NCI-H526 (cell line): ENCODE measurements at regions not wholly inside any gene's neighbourhood (a gene's known extent, or its start where the extent isn't known, plus 50 kb on each side); places are given as distances from the start of the nearest gene placed in this dataset.
"Not testable (repeated sequence)": the region's sequence is repeated elsewhere in the genome, so short reads cannot be mapped to it uniquely, and the experiment has no call there.

Experiments
- DNase-seq, 2 experiments: peaks; one replicate each; lab custom pipeline; 2025; lab: John Stamatoyannopoulos, UW

GRCh38 chr21:41567237-41567636 lies 59.3 kb upstream of the TMPRSS2 start:
- DNase-seq, result not testable (repeated sequence)

GRCh38 chr21:41566500-41567014 lies 58.6 kb upstream of the TMPRSS2 start:
- DNase-seq, result no peak

GRCh38 chr21:41565550-41565949 lies 57.6 kb upstream of the TMPRSS2 start:
- no peak for DNase-seq

- DNase-seq, result no peak
These were observed 56.9 kb upstream of the TMPRSS2 start for GRCh38 chr21:41564871-41565274.

- DNase-seq, result no peak
These were observed 54.4 kb upstream of the TMPRSS2 start for GRCh38 chr21:41562101-41563000.

- no peak for DNase-seq
These were observed 53.7 kb upstream of the TMPRSS2 start for GRCh38 chr21:41561701-41562100.

- no peak for DNase-seq
These were observed 52.8 kb upstream of the TMPRSS2 start for GRCh38 chr21:41560661-41561158.

- no peak for DNase-seq
These were observed 52.0 kb upstream of the TMPRSS2 start for GRCh38 chr21:41559658-41560631.

- no peak for DNase-seq
These were observed 50.9 kb upstream of the TMPRSS2 start for GRCh38 chr21:41558842-41559241.

GRCh38 chr21:41557884-41558283 lies 49.9 kb upstream of the TMPRSS2 start:
- no peak for DNase-seq
